HG02610 (cell line): ENCODE measurements at regions not wholly inside any gene's neighbourhood (a gene's known extent, or its start where the extent isn't known, plus 50 kb on each side); places are given as distances from the start of the nearest gene placed in this dataset.

ENCODE experiments used
- ATAC-seq: cut with Tn5 transposase; IDR thresholded peaks from one replicate; pipeline ENCODE4 v1.9.1; 2021; ENCODE audit warnings: mild to moderate bottlenecking, moderate library complexity; ENCODE audit not compliant: unreplicated experiment

DNA sequence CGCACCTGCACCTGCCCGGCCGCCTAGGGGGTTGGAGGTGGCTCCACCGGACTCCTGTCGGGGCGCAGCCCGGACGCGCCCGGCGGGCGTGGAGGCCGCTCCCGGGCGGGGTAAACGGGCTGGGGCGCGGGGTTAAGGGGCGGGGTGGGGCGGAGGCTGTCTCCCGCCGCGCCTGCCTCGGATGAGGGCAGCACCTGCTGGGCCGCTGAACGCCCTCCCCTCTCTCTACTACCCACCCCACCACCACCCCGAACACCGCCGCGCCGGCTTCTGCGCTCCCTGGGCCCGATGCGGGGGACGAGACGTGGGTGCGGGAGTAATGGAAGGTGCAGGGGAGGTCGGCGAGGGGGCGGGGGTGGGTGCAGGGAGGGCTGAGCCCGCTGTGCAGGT lies 224.8 kb upstream of the ID2 start:
- ATAC-seq, result no peak

- ATAC-seq, result no peak
These were observed 224.0 kb upstream of the ID2 start for GRCh38 chr2:8457699-8458502.

DNA sequence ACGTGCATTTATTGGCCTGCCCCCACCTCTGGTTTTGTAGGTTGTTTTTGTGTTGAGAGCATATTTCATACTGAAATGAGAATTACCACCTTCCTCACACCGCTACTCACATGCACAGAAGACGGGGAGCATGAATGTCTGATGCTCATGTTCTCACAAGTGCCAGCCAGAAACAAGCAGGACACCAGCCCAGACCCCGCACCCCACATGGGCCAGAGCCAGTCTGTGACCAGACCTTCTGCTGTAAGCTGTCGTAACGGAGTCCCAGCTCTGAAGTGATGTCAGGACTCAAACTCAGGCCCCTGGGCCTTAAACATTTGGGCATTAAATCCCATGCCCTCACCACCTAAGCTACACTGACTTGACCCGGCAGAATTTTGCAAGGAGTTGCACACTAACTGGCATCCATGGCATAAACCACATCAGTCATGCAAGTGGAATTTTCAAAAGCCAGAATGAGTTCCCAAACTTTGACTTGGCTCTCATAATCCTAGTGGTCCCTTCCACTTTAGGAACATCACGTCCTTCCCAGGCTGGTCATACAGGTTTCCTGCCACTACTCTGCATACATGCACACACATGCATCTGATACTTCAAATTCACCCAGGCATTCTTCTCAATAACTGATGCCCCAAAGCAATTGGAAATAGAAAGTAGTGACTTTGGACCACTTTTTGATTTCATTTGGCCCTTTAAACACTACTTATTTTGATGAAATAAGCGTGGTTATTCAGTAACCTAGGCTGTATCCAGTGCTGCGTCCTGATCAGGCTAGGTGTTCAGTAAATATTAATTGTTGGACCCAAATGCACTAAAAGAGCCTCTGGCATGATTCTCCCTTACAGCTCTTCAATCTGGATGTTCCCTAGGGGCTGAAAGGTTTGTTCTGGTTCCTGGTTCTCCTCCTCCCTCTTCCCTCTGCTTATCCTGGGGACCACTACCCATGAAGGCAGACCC lies 223.1 kb upstream of the ID2 start:
- ATAC-seq, result no peak

DNA sequence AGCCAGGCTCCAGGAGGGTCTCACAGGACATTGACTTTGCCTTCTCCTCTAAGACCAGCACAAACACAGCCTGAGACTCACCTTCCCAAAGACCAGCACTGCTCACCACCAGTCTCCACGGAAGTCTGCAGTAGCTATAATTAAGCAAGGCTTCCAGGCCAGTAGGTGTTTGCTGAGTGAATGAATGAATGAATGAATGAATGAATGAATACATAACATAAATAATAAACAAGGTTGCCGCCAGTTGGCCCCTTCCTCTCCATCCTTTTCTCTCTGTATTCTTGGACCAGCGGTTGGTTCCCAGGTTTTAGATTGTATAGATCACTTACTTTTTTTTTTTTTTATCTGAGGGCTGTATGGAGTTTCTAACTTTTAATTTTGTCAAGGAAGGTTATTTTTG lies 222.4 kb upstream of the ID2 start:
- no peak for ATAC-seq

GRCh38 chr2:8461341-8461740 lies 220.5 kb upstream of the ID2 start:
- no peak for ATAC-seq

GRCh38 chr2:8462280-8462679 lies 219.6 kb upstream of the ID2 start:
- no peak for ATAC-seq

GRCh38 chr2:8462899-8463648 lies 218.8 kb upstream of the ID2 start:
- no peak for ATAC-seq

DNA sequence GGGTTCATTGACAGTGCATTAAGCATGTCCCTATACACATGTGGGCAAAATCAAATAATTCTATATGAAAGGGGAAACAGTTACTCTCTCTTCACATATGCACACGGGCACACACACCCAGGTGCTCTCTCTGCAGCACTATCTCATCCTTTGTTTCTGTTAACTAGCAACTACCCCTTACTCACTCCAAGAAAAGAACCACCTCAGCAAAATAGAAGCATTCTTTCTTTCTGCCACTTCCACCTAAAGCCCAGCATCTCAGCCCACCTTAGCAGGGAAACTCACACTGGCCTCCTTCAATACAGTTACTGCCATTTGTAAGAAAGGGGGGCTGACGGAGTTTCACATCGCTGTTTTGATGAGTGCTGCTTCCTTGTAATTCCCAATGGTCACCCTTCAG lies 216.3 kb upstream of the ID2 start:
- no peak for ATAC-seq

GRCh38 chr2:8469709-8470493 lies 212.0 kb upstream of the ID2 start:
- no peak for ATAC-seq

DNA sequence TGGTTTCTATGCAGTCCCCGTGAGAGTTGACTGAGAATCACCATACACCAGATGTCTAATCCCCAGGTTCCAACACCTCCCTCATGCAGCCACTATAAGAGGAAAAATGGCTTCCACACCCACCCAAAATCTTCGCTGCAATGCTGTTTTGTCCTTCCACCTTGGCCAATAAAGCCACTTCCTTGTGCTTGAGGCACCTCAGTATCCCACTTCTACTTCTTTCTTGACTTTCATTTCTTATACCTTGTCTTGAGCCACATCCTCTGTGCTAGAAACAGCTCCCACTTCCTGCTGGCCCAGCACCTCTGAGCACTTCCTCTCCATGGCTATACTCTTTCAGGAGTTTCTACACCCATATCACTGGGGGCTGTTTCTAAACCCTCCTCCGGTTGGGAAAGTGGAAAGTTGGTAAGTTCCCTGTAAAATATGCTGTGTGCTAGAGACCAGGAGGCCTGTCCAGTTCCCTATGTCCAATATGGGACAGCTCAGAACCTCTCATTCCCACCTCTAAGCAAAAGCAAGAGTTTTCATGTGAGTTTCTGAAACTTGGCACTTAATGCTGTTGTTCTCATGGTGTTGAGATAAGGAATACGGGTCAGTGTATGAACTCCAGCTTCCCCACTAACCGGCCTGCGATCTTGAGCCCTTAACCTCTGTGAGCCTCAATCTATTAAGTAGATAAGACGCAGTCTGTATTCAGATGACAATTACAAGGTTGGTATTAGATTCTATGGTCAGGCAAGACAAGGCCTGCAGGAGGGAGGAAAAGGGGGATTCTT lies 209.1 kb upstream of the ID2 start:
- peak; percentile 37 for ATAC-seq

- ATAC-seq, result peak; percentile 65
These were observed 206.4 kb upstream of the ID2 start for GRCh38 chr2:8475349-8476031.

- ATAC-seq, result peak; percentile 33
These were observed 204.0 kb upstream of the ID2 start for GRCh38 chr2:8477552-8478470.

DNA sequence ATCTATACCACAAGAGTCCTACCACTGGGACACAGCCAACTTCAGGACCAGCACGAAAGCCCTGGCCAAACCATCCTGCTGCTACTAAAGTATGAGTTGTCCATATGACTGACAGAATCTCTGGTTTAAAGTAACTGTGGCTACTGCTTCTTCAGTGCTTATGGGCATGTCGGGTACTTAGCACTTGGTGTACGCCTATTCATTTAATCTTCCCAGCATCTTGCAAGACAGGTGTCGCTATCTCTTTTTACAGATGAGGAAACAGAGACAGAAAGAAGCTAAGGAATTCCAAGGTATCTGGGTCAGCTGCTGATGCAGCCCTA lies 203.4 kb upstream of the ID2 start:
- no peak for ATAC-seq

- no peak for ATAC-seq
These were observed 202.6 kb upstream of the ID2 start for GRCh38 chr2:8479298-8479697.

DNA sequence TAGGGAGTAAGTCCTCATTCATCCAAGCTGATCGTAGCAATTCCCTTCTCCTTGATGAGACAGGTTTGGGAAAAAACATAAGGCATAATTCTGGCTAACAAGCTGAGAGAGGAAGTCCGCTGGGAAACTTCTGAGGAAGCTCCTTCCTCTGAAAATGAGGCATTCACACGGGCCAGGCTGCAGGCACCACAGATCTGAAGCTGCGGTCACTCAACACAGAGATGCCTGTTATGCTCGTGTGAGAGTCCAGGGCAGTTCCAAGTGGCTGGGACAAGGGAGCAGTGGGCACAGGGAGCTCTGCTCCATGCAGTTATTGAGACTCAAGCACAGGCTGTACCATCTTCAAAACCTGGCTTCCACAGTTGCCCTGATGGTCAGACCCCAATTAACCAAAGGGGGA lies 200.9 kb upstream of the ID2 start:
- no peak for ATAC-seq

DNA sequence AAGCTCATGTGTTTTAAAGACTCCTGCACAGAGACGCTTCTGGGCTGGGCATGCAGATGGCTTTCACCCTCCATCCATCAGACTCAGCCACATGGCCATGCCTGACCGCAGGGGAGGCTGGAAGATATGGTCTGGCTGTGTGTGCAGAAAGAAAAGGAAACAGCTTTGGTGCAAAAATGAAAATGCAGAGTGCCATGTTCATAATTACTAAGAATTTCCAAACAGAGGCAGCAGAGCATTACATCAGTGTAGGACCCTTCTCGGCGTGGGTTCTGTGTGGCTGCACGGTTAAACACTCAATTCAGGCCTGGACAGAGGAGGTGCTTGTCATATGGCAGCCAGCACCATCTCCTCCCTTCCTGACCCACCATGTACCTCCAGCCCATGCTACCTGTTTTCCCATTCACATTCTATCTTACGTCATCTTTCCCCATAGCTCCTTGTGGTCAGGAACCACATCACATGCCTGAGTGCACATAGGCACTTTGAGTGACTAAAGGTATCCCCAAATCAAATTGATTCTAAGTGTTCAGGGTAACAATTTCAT lies 200.3 kb upstream of the ID2 start:
- peak; percentile 60 for ATAC-seq

DNA sequence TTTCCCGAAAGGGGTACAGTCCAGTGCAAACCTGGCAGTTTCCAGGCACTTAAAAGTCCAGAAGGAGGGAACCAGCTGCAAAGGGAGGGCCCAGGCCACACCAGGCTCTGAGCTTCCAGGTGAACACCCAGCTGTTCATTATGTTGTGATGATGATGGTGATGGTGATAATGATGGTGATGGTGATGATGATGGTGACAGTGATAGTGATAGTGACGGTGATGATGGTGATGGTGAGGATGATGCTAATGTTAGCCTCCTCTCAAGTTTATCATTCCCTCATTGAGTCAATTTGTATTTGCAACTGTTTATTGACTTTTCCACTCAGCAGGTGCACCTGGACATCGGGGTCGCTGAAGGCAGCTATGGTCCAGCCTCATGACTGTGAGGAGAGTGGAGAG lies 199.4 kb upstream of the ID2 start:
- ATAC-seq, result no peak
